Naive thymus-derived CD4-positive, alpha-beta T cell (primary cell): ENCODE measurements at regions not wholly inside any gene's neighbourhood (a gene's known extent, or its start where the extent isn't known, plus 50 kb on each side); places are given as distances from the start of the nearest gene placed in this dataset.

Experiments
- ATAC-seq: fragments of 150-1000 bp; cut with Tn5 transposase; 2 replicates; pipeline ENCODE4 v1.10.0; 2021; ENCODE audit warnings: mild to moderate bottlenecking, moderate library complexity
- CTCF ChIA-PET: fragments of 350-600 bp; sonication (Branson Sonifier 250); formaldehyde crosslinking; loops from one replicate; lab custom pipeline; 2021; ENCODE audit warnings: antibody characterized with exemption; lab: Charles Lee
- POLR2A ChIA-PET: fragments of 350-600 bp; sonication (Branson Sonifier 250); formaldehyde crosslinking; loops from one replicate; lab custom pipeline; 2021; ENCODE audit warnings: antibody characterized with exemption, inconsistent platforms; lab: Charles Lee
- DNase-seq, 9 donors: peaks; one replicate each; pipeline versions ENCODE4 v3.0.0 to v3.0.0-alpha.2; 2020 to 2022; ENCODE audit warnings: mixed read lengths in 1 of 9
- H3K27ac ChIP-seq: one replicate; pipeline ENCODE4 v1.7.0; 2013; ENCODE audit warnings: mild to moderate bottlenecking, low read depth, low read length, moderate library complexity
- H3K27me3 ChIP-seq, 2 donors: one replicate each; pipeline ENCODE4 v1.7.0; 2013; ENCODE audit warnings: low read length in 2 of 2, mild to moderate bottlenecking in 2 of 2, moderate library complexity in 2 of 2; ENCODE audit not compliant: control insufficient read depth in 2 of 2, insufficient read depth in 2 of 2
- H3K36me3 ChIP-seq, 3 experiments: 1 replicate in 2 of 3; 2 replicates in 1 of 3; pipeline ENCODE4 v1.7.0; 2013; ENCODE audit warnings: low read length in 3 of 3, mild to moderate bottlenecking in 3 of 3, moderate library complexity in 1 of 3; ENCODE audit not compliant: insufficient read depth in 3 of 3, control insufficient read depth in 2 of 3
- H3K4me1 ChIP-seq, 2 donors: one replicate each; pipeline ENCODE4 v1.7.0; 2013; ENCODE audit warnings: low read length in 2 of 2, mild to moderate bottlenecking in 2 of 2, moderate library complexity in 1 of 2; ENCODE audit not compliant: control insufficient read depth in 2 of 2, insufficient read depth in 2 of 2
- H3K4me3 ChIP-seq: 2 replicates; pipeline ENCODE4 v1.7.0; 2013; ENCODE audit warnings: mild to moderate bottlenecking, low read length
- H3K9me3 ChIP-seq, 3 experiments: 1 replicate in 2 of 3; 2 replicates in 1 of 3; pipeline ENCODE4 v1.7.0; 2013; ENCODE audit warnings: low read length in 3 of 3; ENCODE audit not compliant: control insufficient read depth in 2 of 3
- H3K27ac Mint-ChIP-seq, 9 donors: one replicate each; pipeline ENCODE4 v1.8.0; 2020 to 2022; ENCODE audit warnings: mixed read lengths in 9 of 9, mild to moderate bottlenecking in 8 of 9, moderate library complexity in 5 of 9, inconsistent platforms in 2 of 9
- H3K27me3 Mint-ChIP-seq, 5 donors: one replicate each; pipeline ENCODE4 v1.8.0; 2021 to 2022; ENCODE audit warnings: mixed read lengths in 5 of 5, mild to moderate bottlenecking in 1 of 5
- H3K36me3 Mint-ChIP-seq, 5 donors: one replicate each; pipeline ENCODE4 v1.8.0; 2020 to 2022; ENCODE audit warnings: mixed read lengths in 5 of 5, mild to moderate bottlenecking in 3 of 5, inconsistent platforms in 1 of 5
- H3K4me1 Mint-ChIP-seq, 7 donors: one replicate each; pipeline ENCODE4 v1.8.0; 2020 to 2022; ENCODE audit warnings: mixed read lengths in 7 of 7, mild to moderate bottlenecking in 3 of 7, inconsistent platforms in 1 of 7
- H3K4me3 Mint-ChIP-seq, 10 donors: one replicate each; pipeline ENCODE4 v1.8.0; 2020 to 2022; ENCODE audit warnings: mild to moderate bottlenecking in 10 of 10, mixed read lengths in 10 of 10, moderate library complexity in 6 of 10, inconsistent platforms in 2 of 10
- H3K9me3 Mint-ChIP-seq, 11 donors: one replicate each; pipeline ENCODE4 v1.8.0; 2020 to 2022; ENCODE audit warnings: mixed read lengths in 11 of 11, mild to moderate bottlenecking in 4 of 11, inconsistent platforms in 1 of 11, moderate library complexity in 1 of 11
- intact Hi-C, 2 donors: fragments of 100-400 bp; cut with micrococcal nuclease; formaldehyde crosslinking; loops; one replicate each; pipeline ENCODE4 v1.15.1; 2023

DNA sequence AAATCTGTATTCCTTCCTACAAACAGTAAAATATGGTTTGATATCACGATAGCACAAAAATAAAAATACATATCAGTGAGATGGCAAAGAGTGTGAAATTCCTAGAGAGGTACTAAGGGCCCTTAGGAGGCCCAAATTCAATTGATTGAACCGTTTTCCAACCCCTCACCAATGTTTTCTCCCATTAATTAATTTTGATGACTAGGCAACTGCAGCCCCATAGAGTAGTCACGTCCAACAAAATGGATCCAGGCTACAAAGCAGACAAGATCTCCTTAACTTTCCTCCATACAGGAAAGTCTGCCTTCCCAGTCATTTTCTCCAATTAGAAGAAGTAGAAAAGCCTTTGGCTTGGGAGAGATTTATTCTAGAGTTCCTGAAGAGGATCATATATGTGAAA, 193.9 kb downstream of the PLOD2 start:
- DNase-seq = no peak
- ChIA-PET CTCF (no interaction called here), POLR2A (no interaction called here)
- H3K9me3 ChIP-seq = no peaks in the 10 kb centered on the region
- no peaks in the 10 kb centered on the region for H3K27me3 Mint-ChIP-seq
- no peaks in the 10 kb centered on the region for H3K4me1 ChIP-seq
- no peaks in the 10 kb centered on the region for H3K27me3 ChIP-seq
- no peak overlapping the region for H3K27ac ChIP-seq
- ATAC-seq = no peak
- H3K36me3 ChIP-seq = no peaks in the 10 kb centered on the region
- peaks cover 0 to 5% (median 0%) of the 10 kb centered on the region in 11 donors for H3K9me3 Mint-ChIP-seq
- H3K4me1 Mint-ChIP-seq = no peaks in the 10 kb centered on the region
- H3K4me3 ChIP-seq = no peak overlapping the region
- H3K36me3 Mint-ChIP-seq = no peaks in the 10 kb centered on the region
- H3K27ac Mint-ChIP-seq = no peak overlapping the region
- intact Hi-C loops = no loop called here
- H3K4me3 Mint-ChIP-seq = no peak overlapping the region

DNA sequence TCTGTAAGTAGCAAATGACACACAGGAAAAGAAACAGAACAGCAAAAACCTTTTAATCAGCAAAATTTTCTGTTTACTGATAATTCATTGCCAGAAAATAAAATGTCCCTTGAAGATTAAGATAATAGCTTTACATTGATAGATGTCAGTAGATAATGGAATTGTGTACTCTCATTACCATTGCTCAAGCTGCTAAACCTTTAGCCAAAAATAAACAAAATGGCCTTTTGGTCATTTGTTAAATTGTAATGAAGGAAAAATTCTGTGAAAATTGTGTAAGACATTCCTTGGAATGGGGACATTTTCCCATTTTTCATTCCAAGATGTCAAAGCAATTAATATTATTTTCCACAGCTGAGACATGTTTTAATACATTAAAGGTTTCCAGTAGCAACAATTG, 189.8 kb downstream of the PLOD2 start:
- intact Hi-C loops = no loop called here
- H3K4me1 Mint-ChIP-seq = no peaks in the 10 kb centered on the region
- H3K4me1 ChIP-seq = no peaks in the 10 kb centered on the region
- H3K36me3 ChIP-seq = no peaks in the 10 kb centered on the region
- H3K27ac Mint-ChIP-seq = no peak overlapping the region
- POLR2A ChIA-PET = no interaction called here
- H3K27me3 ChIP-seq = no peaks in the 10 kb centered on the region
- peaks cover 0 to 4% (median 0%) of the 10 kb centered on the region in 11 donors for H3K9me3 Mint-ChIP-seq
- H3K36me3 Mint-ChIP-seq = no peaks in the 10 kb centered on the region
- ATAC-seq (no peak), DNase-seq (no peak)
- no peak overlapping the region for H3K4me3 Mint-ChIP-seq
- CTCF ChIA-PET = no interaction called here
- H3K27ac ChIP-seq = no peak overlapping the region
- no peaks in the 10 kb centered on the region for H3K9me3 ChIP-seq
- no peaks in the 10 kb centered on the region for H3K27me3 Mint-ChIP-seq
- no peak overlapping the region for H3K4me3 ChIP-seq

DNA sequence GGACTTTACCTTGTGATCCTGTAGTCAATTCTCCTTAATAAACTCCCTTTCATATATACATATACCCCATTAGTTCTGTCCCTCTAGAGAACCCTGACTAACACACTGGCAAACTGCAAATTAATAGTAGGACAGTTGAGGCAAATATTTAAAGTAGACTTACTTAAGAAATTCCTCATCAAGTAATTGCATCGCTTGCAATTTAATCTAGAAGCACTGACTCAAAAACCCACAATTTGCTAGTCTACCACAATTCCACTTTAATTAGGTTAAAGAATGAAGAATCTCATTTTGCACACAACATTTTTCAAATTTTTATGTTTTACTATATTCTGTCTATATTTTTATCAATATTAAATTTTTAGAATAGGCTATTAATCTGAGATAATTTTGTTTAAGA, 188.1 kb downstream of the PLOD2 start:
- no peak overlapping the region for H3K27ac ChIP-seq
- H3K27me3 Mint-ChIP-seq = no peaks in the 10 kb centered on the region
- H3K9me3 Mint-ChIP-seq = peaks cover 0 to 9% (median 0%) of the 10 kb centered on the region in 11 donors
- no peaks in the 10 kb centered on the region for H3K4me1 Mint-ChIP-seq
- no peaks in the 10 kb centered on the region for H3K36me3 ChIP-seq
- ChIA-PET CTCF (no interaction called here), POLR2A (no interaction called here)
- ATAC-seq (no peak), DNase-seq (no peak)
- H3K4me3 ChIP-seq = no peak overlapping the region
- no peaks in the 10 kb centered on the region for H3K27me3 ChIP-seq
- intact Hi-C loops = no loop called here
- no peaks in the 10 kb centered on the region for H3K4me1 ChIP-seq
- H3K36me3 Mint-ChIP-seq = no peaks in the 10 kb centered on the region
- H3K9me3 ChIP-seq = no peaks in the 10 kb centered on the region
- H3K27ac Mint-ChIP-seq = no peak overlapping the region
- H3K4me3 Mint-ChIP-seq = no peak overlapping the region

DNA sequence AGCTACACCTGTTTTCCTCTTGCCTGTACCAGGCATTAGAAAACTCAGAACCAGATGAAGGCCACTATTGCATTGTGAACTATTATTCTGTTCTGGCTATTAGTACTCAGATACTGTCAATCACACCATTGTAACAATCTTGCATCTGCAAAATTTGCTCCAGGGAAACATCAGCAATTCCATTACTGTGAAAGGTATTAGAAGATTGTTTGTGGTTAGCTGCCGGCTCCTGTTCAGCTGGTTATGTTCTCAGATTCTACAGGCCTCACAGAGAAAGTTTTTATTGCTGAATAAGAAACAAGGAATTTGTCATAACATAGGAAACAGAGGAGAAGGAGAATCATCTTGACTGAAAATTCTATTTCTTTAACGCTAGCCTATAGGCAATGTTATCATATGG, 179.9 kb downstream of the PLOD2 start:
- Mint-ChIP-seq H3K27me3 (no peaks in the 10 kb centered on the region), H3K27ac (no peak overlapping the region), H3K4me3 (no peak overlapping the region), H3K36me3 (no peaks in the 10 kb centered on the region), H3K4me1 (no peaks in the 10 kb centered on the region), H3K9me3 (peaks cover 1 to 26% (median 9%) of the 10 kb centered on the region in 11 donors)
- ATAC-seq (no peak), DNase-seq (no peak)
- ChIA-PET CTCF (no interaction called here), POLR2A (no interaction called here)
- intact Hi-C loops = no loop called here
- Histone ChIP-seq H3K27ac (no peak overlapping the region), H3K36me3 (no peaks in the 10 kb centered on the region), H3K4me1 (no peaks in the 10 kb centered on the region), H3K27me3 (no peaks in the 10 kb centered on the region), H3K9me3 (no peaks in the 10 kb centered on the region), H3K4me3 (no peak overlapping the region)

DNA sequence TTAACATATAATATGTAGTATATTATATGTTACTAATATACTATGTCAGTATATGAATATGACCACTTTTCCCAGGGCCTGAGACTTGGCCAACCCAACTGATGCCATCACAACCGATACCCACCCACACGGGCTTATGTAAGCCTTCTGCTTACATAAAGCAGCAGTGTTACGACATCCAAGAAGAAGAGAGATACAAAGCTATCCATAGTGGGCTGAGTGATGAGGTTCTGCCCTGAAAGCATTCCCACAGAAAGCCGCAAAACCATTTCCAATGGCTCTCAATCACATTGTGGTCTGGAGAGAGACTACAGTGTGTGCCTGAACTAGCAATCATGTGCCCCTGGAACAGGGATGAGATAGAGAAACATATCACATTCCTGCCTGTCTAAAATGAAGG, 177.9 kb downstream of the PLOD2 start:
- DNase-seq (no peak), ATAC-seq (no peak)
- no peaks in the 10 kb centered on the region for H3K36me3 Mint-ChIP-seq
- no peaks in the 10 kb centered on the region for H3K4me1 ChIP-seq
- no peaks in the 10 kb centered on the region for H3K9me3 ChIP-seq
- H3K27ac Mint-ChIP-seq = no peak overlapping the region
- CTCF ChIA-PET = no interaction called here
- H3K4me1 Mint-ChIP-seq = no peaks in the 10 kb centered on the region
- no peak overlapping the region for H3K4me3 ChIP-seq
- POLR2A ChIA-PET = no interaction called here
- H3K27ac ChIP-seq = no peak overlapping the region
- H3K4me3 Mint-ChIP-seq = no peak overlapping the region
- no peaks in the 10 kb centered on the region for H3K27me3 ChIP-seq
- no peaks in the 10 kb centered on the region for H3K27me3 Mint-ChIP-seq
- intact Hi-C loops = no loop called here
- no peaks in the 10 kb centered on the region for H3K36me3 ChIP-seq
- peaks cover 3 to 21% (median 9%) of the 10 kb centered on the region in 11 donors for H3K9me3 Mint-ChIP-seq
